DMS114 treated with DMSO at 0.1 percent for 48 hours (cell line): ENCODE measurements at regions not wholly inside any gene's neighbourhood (a gene's known extent, or its start where the extent isn't known, plus 50 kb on each side); places are given as distances from the start of the nearest gene placed in this dataset.

Experiments used
- DNase-seq: peaks from one replicate; lab custom pipeline; 2025; ENCODE audit not compliant: unreplicated experiment; lab: John Stamatoyannopoulos, UW

DNA sequence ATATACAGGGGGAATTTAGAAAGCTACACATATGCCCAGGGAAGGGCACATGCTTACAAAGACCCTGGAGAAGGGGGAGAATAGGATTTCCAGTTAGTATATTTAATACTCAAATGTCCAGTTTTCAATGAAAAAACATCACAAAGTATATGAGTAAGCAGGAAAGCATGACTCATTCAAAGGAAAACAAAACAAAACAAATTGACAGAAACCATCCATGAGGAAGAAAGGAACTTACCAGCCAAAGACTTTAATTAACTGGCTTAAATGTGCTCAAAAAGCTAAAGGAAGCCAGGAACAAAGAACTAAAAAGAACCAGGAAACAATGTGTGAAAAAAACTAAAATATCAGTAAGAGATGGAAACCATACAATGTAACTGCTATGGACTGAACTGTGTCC is 716.2 kb upstream of the ARGLU1 start:
- no peak for DNase-seq

GRCh38 chr13:107277911-107278310 is 710.0 kb upstream of the ARGLU1 start:
- DNase-seq: no peak

GRCh38 chr13:107276936-107277335 is 709.0 kb upstream of the ARGLU1 start:
- DNase-seq: no peak

GRCh38 chr13:107275945-107276614 is 708.1 kb upstream of the ARGLU1 start:
- DNase-seq: no peak

GRCh38 chr13:107275312-107275711 is 707.4 kb upstream of the ARGLU1 start:
- DNase-seq: no peak

GRCh38 chr13:107271227-107271626 is 703.3 kb upstream of the ARGLU1 start:
- no peak for DNase-seq

DNA sequence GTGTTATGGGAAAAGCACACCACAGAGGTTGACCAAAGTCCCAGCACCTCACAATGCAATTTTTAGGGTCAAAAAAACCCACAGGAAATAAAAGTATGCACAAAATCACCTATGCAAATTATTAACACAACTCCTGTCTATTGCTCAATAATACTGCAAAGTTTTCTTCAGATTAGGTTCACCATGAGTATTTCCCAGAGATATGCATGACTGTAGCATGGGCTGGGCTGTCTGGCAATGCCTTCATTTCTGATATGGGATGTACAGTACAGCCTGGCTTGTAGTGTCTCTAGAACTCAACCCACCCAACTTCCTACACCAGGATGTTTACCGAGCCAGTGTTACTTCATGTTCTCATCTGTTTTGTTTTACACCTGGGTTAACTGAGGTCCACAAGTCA is 698.7 kb upstream of the ARGLU1 start:
- DNase-seq: no peak

- DNase-seq: no peak
Measured at GRCh38 chr13:107258599-107259187, 690.8 kb upstream of the ARGLU1 start.

- DNase-seq: no peak
Measured at GRCh38 chr13:107254392-107254791, 686.5 kb upstream of the ARGLU1 start.

DNA sequence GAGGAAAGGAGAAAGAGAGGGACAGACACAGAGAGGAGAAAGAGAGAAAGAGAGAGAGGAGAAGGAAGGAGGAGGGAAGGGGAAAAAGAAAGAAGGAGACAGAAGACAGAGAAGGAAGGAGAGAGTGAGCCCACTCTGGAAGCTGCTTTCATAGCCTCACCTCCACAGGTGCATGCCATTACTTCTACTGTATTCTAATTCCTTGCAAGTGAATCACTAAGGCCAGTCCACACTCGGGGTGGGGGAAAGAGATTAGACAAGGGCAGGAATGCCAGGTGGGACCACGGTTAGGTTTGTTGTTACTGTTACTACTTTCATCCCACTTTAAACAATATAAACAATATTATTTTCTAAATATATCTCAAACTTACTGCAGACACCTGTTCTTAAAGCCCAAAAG is 684.5 kb upstream of the ARGLU1 start:
- DNase-seq: no peak

DNA sequence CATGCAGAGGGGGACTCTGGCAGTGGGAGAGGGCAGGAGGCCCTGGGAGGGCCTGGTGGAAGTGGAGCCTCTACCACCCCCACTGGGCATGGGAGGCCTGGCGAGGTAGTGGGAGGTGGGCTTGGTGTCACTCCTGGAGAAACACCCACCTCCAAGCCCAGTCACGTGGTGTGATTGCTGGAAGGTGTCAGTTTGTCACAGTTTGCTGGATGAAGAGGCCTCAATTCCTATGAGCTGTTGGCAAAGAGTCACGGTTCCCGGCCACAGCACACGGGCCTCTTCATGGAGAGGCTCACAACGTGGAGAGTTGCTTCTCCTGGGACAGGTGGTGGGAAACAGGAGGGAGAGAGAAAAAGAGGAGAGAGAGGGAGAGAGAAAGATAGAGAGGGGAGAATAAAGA is 684.1 kb upstream of the ARGLU1 start:
- DNase-seq: no peak

DNA sequence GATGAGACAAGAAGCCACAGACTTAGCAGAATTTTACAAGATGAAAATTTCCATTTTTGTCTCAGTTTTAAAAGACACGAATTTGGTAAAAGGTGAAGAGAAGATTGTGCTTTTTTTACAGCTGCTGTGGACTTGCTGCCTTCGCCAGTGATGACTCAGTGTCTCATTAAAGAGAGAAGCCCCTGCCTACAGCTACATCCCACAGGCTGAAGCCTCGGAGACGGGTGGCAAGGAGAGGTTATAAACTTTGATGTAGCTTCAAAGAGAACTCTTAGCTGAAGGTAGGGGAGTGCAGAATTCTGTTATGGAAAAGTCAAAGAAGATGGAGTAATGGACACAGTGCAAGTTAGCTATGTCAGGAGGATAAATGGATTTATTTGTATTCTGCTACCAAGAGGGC is 683.4 kb upstream of the ARGLU1 start:
- DNase-seq: no peak

- no peak for DNase-seq
Measured at GRCh38 chr13:107250628-107251027, 682.7 kb upstream of the ARGLU1 start.

DNA sequence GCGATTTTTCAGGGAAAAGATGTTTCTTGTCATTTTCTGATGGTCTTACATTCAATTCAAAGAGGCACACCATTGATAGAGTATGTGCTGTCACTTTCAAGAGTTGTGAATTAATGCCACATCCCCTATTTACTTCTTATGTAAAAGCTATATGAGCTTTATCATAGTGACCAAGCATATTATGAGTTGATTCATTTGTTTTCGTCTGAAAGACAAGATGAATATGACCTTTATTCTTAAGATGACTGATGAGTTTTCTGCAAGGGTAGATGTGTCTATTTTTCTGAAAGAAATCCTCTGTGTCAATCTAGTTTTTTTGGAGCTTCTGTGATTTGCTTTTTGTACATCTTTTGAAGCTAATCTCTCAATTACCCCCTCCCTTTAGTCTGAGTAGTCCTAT is 676.3 kb upstream of the ARGLU1 start:
- no peak for DNase-seq

DNA sequence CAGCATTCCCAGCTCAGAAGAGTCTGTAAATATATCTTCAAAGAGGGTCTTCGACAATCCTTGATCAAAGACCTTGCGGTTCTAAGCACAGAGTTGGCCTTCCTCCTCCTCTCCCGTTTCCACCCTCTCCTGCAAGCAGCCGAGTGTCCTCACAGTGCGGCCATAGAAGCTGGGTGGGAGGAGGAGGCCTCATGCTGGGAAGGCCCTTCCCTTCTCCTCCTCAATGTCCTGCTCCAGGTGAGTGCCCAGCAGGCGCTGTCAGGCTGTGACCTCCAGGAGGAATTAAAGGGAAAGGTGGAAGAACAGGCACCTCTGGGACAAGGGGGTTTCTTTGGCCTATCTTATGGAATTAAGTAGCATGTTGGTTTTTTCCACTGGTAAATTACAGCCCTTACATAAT is 674.2 kb upstream of the ARGLU1 start:
- no peak for DNase-seq

GRCh38 chr13:107241381-107241780 is 673.4 kb upstream of the ARGLU1 start:
- DNase-seq: no peak

DNA sequence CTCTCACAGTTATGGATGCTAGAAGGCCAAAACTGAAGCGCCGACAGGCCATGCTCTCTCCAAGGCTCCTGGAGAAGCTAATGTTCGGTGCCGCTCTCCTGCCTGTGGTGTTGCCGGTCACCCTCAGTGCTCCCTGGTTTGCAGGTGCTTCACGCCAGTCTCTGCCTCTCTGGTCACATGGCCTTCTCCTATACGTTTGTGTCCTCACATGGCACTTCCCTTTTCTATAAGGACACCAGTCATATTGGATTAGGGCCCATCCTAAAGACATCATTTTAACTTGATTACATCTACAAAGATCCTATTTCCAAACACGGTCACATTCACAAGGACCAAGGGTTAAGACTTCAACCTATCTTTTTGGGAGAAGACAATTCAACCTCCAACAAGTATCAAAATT is 671.3 kb upstream of the ARGLU1 start:
- no peak for DNase-seq

GRCh38 chr13:107238262-107238981 is 670.5 kb upstream of the ARGLU1 start:
- DNase-seq: no peak

- no peak for DNase-seq
Measured at GRCh38 chr13:107234319-107235073, 666.6 kb upstream of the ARGLU1 start.

DNA sequence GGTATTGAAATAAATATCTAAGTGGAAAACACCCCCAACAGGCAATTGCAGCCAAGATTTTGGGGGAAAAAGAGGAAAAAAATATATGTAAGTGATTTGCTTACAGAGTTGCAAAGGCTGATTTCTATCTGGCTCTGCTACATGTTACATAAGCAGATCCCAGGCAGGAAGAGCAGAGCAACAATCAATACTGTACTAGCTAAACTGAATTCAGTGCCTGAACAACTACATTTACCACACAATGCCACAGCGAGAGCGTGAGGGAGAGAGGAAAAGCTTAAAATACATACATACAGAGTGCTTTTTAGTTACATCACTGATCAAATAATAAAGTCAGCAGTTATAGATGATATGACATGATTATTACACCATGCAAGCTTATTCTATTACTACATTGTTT is 665.6 kb upstream of the ARGLU1 start:
- no peak for DNase-seq

GRCh38 chr13:107231944-107232343 is 664.0 kb upstream of the ARGLU1 start:
- no peak for DNase-seq

DNA sequence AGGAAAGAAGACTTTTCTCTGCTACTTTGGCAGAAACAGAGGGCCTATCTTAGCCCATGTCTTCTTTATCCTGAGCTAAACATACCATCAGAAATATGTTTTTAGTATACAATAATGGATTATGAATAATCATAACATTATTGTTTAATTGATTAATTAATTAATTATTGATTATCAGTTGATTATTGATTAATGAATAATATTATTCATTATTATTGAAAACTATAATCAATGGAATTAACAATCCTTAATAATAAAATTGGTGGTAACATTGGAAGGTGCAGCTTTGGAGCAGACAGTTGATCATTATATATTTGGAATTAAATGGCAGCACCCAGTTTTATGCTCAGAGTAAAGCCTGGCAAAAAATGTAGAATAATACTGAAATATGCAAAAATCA is 655.9 kb upstream of the ARGLU1 start:
- DNase-seq: no peak
